Endothelial cell of umbilical vein (primary cell): ENCODE measurements at regions not wholly inside any gene's neighbourhood (a gene's known extent, or its start where the extent isn't known, plus 50 kb on each side); places are given as distances from the start of the nearest gene placed in this dataset.

Source experiments
- BruUV-seq: library from RNA; stranded (reverse); fragments of 400-500 nt; replicated peaks from 2 replicates; lab custom pipeline; 2021; lab: Mats Ljungman, UMichigan
- CTCF ChIA-PET: fragments of 300-600, 350-600 bp; sonication (Branson Sonifier 250); formaldehyde crosslinking; loops from one replicate; lab custom pipeline; 2021; ENCODE audit warnings: antibody characterized with exemption, inconsistent platforms; lab: Charles Lee
- POLR2A ChIA-PET: fragments of 300-600, 350-600 bp; sonication (Branson Sonifier 250); formaldehyde crosslinking; loops from one replicate; lab custom pipeline; 2021; ENCODE audit warnings: antibody characterized with exemption, inconsistent platforms; lab: Charles Lee
- DNase-seq: peaks from one replicate; pipeline ENCODE4 v3.0.0-alpha.2; 2011; ENCODE audit warnings: low read depth, low spot score
- FAIRE-seq: peaks from 2 replicates; lab custom pipeline; 2011; peaks lifted over from hg19 to GRCh38; lab: Jason Lieb, UNC
- H2AFZ ChIP-seq: 2 replicates; pipeline ENCODE4 v1.6.0; 2012; ENCODE audit warnings: low read depth, low read length, control low read depth, inconsistent platforms
- H3K27ac ChIP-seq: 2 replicates; pipeline ENCODE4 v1.5.1; 2011; ENCODE audit warnings: low read depth, mild to moderate bottlenecking, control low read depth, low read length, moderate library complexity; ENCODE audit not compliant: insufficient read depth
- H3K27me3 ChIP-seq, 2 experiments: 2 replicates each; pipeline versions ENCODE4 v1.6.0 to v1.6.1; 2011; ENCODE audit warnings: low read length in 2 of 2, mixed read lengths in 1 of 2; ENCODE audit not compliant: control insufficient read depth in 2 of 2, insufficient read depth in 2 of 2
- H3K36me3 ChIP-seq, 2 experiments: 2 replicates in 1 of 2; 3 replicates in 1 of 2; pipeline ENCODE4 v1.5.1; 2011; ENCODE audit warnings: low read length in 2 of 2, mild to moderate bottlenecking in 1 of 2, moderate library complexity in 1 of 2; ENCODE audit not compliant: control insufficient read depth in 2 of 2, insufficient read depth in 2 of 2; ENCODE audit errors: extremely low read depth in 1 of 2
- H3K4me1 ChIP-seq: 3 replicates; pipeline ENCODE4 v1.5.1; 2011; ENCODE audit warnings: mild to moderate bottlenecking, low read length; ENCODE audit not compliant: control insufficient read depth, insufficient read depth; ENCODE audit errors: extremely low read depth
- H3K4me2 ChIP-seq: 2 replicates; pipeline ENCODE4 v1.6.1; 2011; ENCODE audit warnings: low read length, control low read depth, mixed read lengths; ENCODE audit not compliant: insufficient read depth
- H3K4me3 ChIP-seq, 3 experiments: fragments of 200-600 bp in 1 of 3; sonication (generic), shearing (Covaris generic) in 1 of 3; replicated peaks in 1 of 3; 2 replicates each; pipeline ENCODE4 v1.5.1; 2011 to 2016; ENCODE audit warnings: control low read depth in 3 of 3, low read length in 3 of 3, mild to moderate bottlenecking in 2 of 3, inconsistent platforms in 1 of 3, low read depth in 1 of 3, moderate library complexity in 1 of 3; ENCODE audit not compliant: insufficient read depth in 1 of 3
- H3K79me2 ChIP-seq: 2 replicates; pipeline ENCODE4 v1.6.0; 2012; ENCODE audit warnings: low read length, inconsistent platforms; ENCODE audit not compliant: control insufficient read depth, insufficient read depth
- H3K9ac ChIP-seq: replicated peaks from 2 replicates; pipeline ENCODE3; 2011; ENCODE audit warnings: low read length, control low read depth; ENCODE audit not compliant: insufficient read depth; ENCODE audit errors: extremely low read depth
- H3K9me1 ChIP-seq: replicated peaks from 3 replicates; pipeline ENCODE4 v1.6.0; 2011; ENCODE audit warnings: mild to moderate bottlenecking, low read length; ENCODE audit not compliant: control insufficient read depth, insufficient read depth; ENCODE audit errors: extremely low read depth
- H3K9me3 ChIP-seq: replicated peaks from 2 replicates; pipeline ENCODE4 v1.5.1; 2012; ENCODE audit warnings: low read length, inconsistent platforms; ENCODE audit not compliant: control insufficient read depth, insufficient read depth
- H4K20me1 ChIP-seq: replicated peaks from 2 replicates; pipeline ENCODE3; 2011; ENCODE audit warnings: mild to moderate bottlenecking, low read length; ENCODE audit not compliant: control insufficient read depth, insufficient read depth; ENCODE audit errors: extremely low read depth
- FOS ChIP-seq: IDR thresholded peaks from 2 replicates; pipeline ENCODE4 v1.6.1; 2011; ENCODE audit warnings: mild to moderate bottlenecking, low read length, moderate library complexity, borderline replicate concordance; ENCODE audit not compliant: insufficient read depth
- GATA2 ChIP-seq: IDR thresholded peaks from 2 replicates; pipeline ENCODE4 v1.7.0; 2011; ENCODE audit warnings: low read depth, mild to moderate bottlenecking, moderate library complexity, mixed read lengths, low read length; ENCODE audit not compliant: insufficient read length, insufficient read depth
- MAX ChIP-seq: IDR thresholded peaks from 2 replicates; pipeline ENCODE4 v1.6.1; 2011; ENCODE audit not compliant: insufficient read depth, insufficient read length
- MYC ChIP-seq: IDR thresholded peaks from one replicate; pipeline ENCODE4 v1.6.1; 2011; ENCODE audit warnings: mild to moderate bottlenecking, low read depth, low read length
- POLR2A ChIP-seq: IDR thresholded peaks from 2 replicates; pipeline ENCODE4 v1.6.1; 2012; ENCODE audit warnings: low read depth, mild to moderate bottlenecking, control low read depth, low read length
- POLR2AphosphoS5 ChIP-seq: IDR thresholded peaks from 2 replicates; pipeline ENCODE4 v1.6.1; 2012; ENCODE audit warnings: low read depth, mild to moderate bottlenecking, control low read depth, low read length, moderate library complexity; ENCODE audit not compliant: insufficient read depth
- dilution Hi-C: fragments of 300-500 bp; cut with MboI; formaldehyde crosslinking; loops from one replicate; pipeline ENCODE4 v1.15.0; 2019; ENCODE audit warnings: low sequenced_read_pairs; ENCODE audit not compliant: extremely low pct_ligation_motif_present
- intact Hi-C: fragments of 100-400 bp; cut with micrococcal nuclease; formaldehyde crosslinking; loops from one replicate; pipeline ENCODE4 v1.10.0; 2022

GRCh38 chr17:69709441-69709840, 294.9 kb downstream of the MAP2K6 start:
- Histone ChIP-seq H2AFZ (no peak overlapping the region), H3K27ac (no peak overlapping the region), H3K9me3 (no peaks in the 10 kb centered on the region), H3K27me3 (no peaks in the 10 kb centered on the region), H3K4me2 (no peak overlapping the region), H3K4me1 (no peaks in the 10 kb centered on the region), H3K9ac (no peak overlapping the region), H4K20me1 (no peaks in the 10 kb centered on the region), H3K4me3 (no peak overlapping the region), H3K79me2 (no peaks in the 10 kb centered on the region), H3K36me3 (no peaks in the 10 kb centered on the region), H3K9me1 (no peaks in the 10 kb centered on the region)
- POLR2A ChIA-PET, result interaction anchor here (0.7 kb wide), 1 partner anchor 45 kb away, joined by 3 read pairs; no protein-coding TSS in a partner anchor
- DNase-seq, result no peak
- TF ChIP-seq POLR2AphosphoS5 (no peak), FOS (no peak), GATA2 (no peak), POLR2A (no peak), MAX (no peak), MYC (no peak)
- BruUV-seq, result no TSS peak
- dilution Hi-C loops, result no loop called here
- intact Hi-C loops, result no loop called here
- FAIRE-seq, result no peak
- CTCF ChIA-PET, result interaction anchor here (2.1 kb wide), 1 partner anchor 435 kb away, joined by 4 read pairs; no protein-coding TSS in a partner anchor

DNA sequence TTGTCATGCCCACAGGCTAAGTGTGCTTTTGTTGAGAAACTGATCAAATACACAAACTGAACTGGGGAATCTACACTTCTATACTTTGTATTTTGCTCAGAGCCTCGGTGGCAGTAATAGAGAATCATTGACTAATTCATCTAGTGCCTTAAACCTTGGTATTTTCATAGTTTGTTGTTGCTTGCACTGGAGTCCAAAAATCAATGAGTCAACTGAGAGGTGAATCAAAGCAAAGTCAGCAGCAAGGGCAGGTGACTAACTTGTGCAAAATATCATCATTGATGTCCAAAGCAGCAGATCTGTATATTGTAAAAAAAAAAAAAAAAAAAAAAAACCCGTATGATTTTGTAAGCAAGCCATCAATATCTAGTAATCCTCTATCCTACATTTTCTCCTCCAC, 296.4 kb downstream of the MAP2K6 start:
- Histone ChIP-seq H3K79me2 (no peaks in the 10 kb centered on the region), H2AFZ (no peak overlapping the region), H3K27ac (no peak overlapping the region), H3K9me3 (no peaks in the 10 kb centered on the region), H4K20me1 (no peaks in the 10 kb centered on the region), H3K36me3 (no peaks in the 10 kb centered on the region), H3K4me2 (no peak overlapping the region), H3K4me3 (no peak overlapping the region), H3K9ac (no peak overlapping the region), H3K27me3 (no peaks in the 10 kb centered on the region), H3K9me1 (no peaks in the 10 kb centered on the region), H3K4me1 (no peaks in the 10 kb centered on the region)
- DNase-seq (no peak), FAIRE-seq (no peak)
- no peak for TF ChIP-seq POLR2A
- TF ChIP-seq MAX, result no peak
- dilution Hi-C loops, result no loop called here
- POLR2A ChIA-PET, result no interaction called here
- intact Hi-C loops, result no loop called here
- CTCF ChIA-PET, result interaction anchor here (0.6 kb wide), 1 partner anchor 21 kb away, joined by 4 read pairs; no protein-coding TSS in a partner anchor
- no TSS peak for BruUV-seq
